Kidney glomerular epithelial cell (primary cell): ENCODE measurements at regions not wholly inside any gene's neighbourhood (a gene's known extent, or its start where the extent isn't known, plus 50 kb on each side); places are given as distances from the start of the nearest gene placed in this dataset.
"Not testable (repeated sequence)": the region's sequence is repeated elsewhere in the genome, so short reads cannot be mapped to it uniquely, and the experiment has no call there.

Source experiments
- DNase-seq: peaks from one replicate; lab custom pipeline; 2025; lab: John Stamatoyannopoulos, UW

DNA sequence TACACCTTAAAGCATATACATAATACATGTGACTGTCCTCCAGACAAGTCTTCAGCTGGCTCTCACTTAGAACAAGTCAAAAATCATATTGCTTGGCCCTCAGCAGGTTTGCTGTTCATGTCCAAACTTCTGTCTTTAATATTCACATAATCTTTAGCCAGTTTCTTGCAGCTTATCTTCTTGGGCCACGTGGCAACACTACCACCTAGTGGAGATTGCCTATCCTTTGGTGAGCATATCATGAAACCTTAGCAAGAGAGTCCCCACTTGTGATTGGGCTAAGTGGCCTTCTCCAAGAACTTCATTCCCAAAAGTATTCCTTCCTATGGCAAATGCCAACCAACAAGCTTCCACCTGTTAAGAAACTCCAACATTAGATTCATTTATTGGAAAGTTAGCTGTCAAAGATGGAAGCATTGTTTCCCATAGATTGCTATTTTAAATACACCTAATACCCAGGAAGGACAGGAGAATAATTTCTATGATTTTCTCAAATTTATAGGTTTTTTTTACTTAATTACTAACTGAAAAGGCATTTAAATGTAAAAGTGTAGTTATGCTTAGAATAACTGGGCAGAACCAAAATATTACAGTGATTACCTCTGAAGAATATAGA, 231.9 kb upstream of the INTU start:
- DNase-seq: peak; percentile 70

DNA sequence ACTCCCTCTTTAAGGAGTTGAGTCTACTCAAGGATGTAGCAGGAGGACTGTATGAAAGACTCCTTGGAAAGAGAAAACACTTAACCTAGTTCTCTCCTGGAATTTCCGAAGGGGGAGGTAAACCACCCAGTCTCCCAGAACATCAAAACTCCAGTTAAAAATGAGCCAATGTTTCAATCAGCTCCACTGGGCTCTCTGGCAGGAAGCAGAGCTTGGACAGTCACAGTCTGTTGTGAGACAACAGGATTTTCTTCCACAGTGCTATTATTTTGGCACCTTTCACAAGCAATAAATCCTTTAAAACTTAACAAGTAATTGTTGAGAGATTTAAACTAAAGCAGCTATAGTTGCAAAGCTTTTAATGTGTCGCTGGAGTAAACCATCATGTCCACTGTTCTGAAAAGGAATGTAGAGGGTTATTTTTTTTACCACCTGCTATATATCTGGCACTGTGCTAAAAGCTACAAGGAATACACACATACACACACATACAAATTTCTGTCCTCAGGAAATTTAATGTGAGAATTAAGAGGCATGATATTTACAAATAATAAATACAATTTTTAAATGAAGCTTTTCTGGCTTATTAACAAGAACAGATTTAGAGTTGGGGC, 229.2 kb upstream of the INTU start:
- peak; percentile 75 for DNase-seq

DNA sequence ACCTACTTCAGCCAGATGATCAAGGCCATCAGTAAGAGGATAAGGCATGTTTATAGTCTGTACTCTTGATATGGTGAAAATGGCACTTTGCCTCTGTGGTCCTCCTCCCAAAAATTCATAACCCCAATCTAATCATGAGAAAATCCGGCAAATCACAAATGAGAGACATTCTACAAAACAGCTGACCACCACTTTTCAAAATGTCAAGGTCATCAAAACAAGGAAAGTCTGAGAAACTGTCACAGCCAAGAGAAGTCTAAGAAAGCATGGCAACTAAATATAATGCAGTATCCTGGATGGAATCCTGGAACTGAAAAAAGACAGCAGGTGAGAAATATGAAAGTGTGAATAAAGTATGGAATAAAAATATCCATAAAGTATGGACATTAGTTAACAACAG, 226.6 kb upstream of the INTU start:
- DNase-seq: no peak

DNA sequence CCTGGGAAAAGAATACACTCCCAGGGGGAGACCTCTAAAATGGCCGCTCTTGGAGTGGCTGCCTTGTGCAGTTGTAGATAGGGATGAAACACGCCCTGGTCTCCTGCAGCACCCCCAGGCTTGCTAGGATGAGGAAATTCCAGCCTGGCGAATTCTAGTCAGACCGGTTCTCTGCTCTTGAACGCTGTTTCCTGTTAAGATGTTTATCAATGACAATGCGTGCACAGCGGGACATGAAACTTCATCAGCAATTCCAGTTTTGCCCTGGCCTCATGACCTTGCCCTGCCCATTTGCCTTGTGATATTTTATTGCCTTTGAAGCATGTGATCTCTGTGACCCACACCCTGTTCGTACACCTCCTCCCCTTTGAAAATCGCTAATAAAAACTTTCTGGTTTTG, 225.2 kb upstream of the INTU start:
- DNase-seq: not testable (repeated sequence)

DNA sequence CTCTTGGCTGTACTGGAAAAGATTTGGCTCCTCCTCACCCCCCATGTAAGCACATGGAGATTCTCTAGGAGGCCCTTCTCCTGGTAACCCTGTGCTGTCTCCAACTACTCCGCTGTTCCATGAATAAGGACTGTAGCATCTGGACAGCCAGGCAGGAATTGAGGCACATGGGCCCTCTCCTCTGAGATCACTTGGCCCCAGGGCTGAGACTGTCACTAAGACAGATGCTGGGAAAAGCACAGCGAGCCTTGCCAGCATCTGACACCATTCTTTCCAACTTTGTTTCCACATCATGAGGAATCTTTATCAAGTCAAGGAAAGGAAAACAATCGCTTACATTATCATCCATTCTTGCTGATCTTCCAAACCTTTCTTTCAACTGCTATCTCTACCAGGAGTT, 222.6 kb upstream of the INTU start:
- no peak for DNase-seq

DNA sequence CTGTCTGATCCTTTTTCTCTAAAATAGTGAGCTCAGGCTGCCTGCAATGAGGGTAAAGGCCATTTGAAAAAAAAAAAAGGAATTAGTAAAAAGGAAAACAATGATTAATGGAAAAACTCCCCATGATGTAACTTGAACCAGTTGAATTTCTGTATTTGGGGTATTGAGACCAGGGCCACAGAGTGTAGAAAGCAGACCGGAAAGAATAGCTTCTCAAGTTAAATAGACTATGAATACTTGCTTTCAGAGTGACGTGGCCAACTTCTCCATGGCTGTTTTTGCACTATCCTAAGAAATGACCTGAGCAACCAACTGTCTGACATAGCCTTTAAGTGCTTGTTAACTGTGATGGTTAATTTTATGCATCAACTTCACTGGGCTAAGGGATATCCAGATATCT, 222.1 kb upstream of the INTU start:
- peak; percentile 10 for DNase-seq

DNA sequence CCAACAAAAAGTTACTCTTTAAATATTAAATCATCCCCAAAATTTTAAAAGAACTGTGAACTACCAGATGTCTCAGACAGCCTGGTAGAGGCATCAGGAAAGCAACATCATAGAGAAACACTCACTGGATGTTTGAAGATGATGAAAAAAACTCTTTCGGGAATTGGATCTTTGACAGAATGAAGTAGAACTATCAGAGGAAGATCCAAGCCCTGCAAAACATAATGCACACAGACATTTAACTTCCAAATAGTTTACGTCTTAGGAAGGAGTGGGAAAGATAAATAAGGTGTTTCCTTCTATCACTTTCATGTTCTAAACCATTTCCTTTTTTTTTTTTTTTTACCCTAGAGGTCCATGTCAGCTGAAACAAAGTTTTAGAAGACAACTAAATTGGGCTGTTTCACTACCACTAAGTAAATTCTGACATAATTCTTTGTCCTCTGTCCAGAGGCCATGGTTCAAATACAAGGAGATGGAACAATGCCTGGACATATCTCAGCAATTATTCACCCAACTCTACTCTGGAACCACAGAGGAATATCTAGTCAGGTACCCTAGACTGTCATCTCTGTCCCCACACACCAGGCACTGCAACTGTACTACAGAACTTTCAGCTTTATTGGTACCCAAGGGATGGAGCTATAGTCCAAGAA, 217.7 kb upstream of the INTU start:
- DNase-seq: no peak

DNA sequence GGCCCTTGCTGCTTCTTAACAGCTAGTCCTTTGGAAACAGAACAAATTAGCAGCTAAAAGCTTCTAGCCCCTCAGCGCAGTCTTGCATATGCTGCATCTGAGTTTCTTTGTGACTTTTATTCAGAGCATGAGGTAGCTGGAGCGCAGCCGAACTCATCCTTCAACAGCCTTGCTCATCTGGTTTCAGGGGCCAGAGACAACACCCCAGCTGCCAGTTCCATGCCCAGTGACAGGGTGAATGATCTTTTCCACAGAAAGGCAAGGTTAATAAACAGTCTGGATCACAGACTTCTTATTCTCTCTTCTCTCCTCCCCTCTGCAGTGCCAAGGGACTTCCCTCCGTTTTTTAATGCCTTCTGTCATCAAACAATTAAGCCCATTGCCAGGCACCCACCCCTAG, 216.6 kb upstream of the INTU start:
- no peak for DNase-seq

DNA sequence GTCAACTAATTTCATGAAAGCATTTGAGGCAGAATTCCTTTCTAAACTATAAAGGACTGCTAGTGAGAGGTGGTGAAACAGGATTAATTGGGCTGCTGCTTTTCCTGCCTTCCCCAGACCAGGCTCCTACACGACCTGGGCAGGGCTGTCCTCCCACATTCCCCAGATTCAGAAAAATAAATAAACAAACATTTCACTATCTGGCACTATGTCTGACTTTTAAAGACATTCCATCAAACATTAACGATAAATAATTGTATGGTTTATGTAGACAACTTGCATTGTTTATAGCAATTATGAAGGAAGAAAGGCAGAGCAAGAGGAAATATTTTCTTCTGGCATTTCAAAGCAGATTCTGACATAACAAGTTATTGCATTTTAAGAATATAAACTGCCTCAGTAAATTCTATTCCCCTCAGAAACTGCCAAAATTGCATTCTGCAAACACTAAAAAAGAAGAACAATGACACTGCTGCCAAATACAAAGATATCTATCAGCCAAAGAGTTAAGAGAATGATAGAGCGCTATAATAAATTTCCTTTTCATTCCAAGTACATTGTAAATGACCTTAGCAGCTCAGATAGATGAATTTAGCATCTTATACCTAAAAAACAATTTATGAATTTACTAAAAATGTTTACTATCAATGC, 214.7 kb upstream of the INTU start:
- peak; percentile 45 for DNase-seq

DNA sequence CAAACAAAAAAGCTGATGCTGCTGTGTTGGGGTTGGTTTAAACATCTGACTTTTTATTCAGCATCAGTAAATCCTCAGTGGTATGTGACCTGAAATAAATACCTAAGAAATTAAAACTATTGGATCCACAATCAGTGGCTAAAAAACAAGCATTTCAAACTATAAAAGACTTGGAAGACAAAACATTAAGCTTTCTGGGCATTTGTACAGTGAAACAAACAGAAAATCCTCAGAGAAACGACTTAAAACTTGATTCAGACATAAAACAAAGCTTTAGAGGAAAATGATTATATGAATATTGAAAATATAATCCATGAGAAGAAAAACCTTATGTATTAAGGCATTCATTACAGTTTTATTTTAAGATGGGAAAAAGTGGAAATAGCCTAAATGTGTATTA, 213.3 kb upstream of the INTU start:
- no peak for DNase-seq

DNA sequence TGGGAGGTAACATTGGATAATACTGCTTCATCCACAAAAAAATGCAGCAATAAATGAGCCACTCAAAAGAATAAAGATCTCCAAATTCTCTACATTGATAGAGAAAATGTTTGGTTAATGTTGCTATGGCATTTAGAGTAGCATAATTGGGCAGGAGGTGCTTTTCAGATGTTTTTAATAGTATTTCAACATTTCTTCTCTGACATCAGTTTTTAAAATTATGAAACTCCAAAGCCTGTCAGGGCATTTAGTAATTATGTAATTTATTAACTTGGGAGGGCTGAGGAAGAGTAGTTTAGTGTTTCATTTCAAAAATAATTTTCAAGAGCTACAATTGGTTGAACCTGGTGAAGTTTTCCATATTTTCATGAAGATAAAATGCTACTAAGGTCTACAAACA, 211.3 kb upstream of the INTU start:
- no peak for DNase-seq

DNA sequence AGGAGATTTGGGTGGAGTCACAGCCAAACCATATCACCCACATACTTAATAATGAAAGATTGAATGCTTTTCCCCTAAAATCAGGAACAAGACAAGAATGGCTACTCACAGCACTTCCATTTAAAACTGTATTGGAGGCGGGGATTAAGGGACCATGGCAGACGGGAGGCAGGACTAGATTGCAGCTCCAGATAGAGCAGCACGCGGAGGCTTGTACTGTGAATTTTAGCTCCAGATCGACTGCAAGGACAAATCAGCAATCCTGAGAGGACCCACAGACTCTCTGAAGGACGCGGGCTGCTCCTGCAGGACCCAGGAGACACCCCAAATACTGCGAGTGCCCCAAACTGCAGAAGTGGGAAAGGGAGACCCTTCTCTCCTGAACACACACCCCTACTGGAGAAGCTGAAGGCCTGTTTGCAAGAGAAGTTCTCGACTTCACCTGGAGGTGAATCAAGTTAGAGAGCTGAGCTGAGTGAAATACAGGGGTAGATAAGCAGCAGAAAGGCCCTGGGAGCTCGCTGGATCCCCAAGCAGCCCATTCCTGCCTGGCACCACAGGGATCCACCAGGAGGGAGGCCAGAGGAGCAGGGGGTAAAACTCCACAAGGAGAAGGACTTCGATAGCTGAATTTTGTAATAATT, 207.4 kb upstream of the INTU start:
- no peak for DNase-seq

DNA sequence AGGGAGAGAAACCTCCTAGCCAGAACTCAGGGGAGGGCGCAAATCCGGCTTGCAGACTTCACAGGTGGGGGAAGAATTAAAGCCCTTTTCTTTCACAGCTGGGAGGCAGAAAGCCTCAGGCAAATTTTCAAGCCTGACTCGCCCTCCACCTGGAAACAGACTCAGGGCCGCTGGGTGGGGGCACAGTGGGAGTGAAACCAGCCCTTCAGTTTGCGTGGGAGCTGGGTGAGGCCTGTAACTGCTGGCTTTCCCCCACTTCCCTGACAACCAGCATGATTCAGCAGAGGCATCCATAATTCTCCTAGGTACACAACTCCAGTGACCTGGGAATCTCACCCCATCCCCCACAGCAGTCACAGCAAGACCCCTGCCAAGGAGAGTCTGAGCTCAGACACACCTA, 206.9 kb upstream of the INTU start:
- no peak for DNase-seq

DNA sequence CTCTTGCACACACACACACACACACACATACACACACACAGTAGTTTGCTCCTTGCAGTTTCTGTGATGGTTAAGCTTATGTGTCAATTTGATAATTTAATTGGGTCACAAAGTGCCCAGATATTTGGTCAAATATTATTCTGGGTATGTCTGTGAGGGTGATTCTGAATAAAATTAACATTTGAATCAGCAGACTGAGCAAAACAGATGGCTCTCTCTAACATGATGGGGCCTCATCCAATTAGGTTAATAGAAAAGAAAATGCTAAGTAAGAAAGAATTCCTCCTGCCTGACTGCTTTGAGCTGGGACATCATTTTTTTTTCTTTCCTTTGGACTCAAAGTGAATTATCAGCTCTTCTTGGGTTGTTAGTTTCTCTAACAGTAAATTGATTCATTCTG, 191.2 kb upstream of the INTU start:
- DNase-seq: no peak

DNA sequence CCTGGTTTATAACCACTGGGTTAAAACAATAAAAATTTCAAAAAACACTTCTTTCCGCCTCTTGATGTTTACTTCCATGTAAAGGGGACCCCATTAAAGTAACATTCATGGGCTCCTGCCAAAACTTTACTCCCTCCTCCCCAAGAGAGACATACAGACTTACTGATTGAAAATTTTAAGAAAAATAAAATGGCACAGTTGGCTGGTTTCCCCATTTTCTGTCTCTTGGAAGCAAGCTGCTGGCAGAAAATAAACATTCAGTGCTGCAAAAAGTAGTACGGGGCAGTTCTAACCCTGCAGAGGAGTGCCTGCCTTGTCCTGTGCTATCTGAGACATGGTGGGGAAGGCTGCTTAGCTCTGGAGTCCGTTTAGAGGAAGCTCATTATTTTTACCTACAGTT, 187.3 kb upstream of the INTU start:
- DNase-seq: no peak

DNA sequence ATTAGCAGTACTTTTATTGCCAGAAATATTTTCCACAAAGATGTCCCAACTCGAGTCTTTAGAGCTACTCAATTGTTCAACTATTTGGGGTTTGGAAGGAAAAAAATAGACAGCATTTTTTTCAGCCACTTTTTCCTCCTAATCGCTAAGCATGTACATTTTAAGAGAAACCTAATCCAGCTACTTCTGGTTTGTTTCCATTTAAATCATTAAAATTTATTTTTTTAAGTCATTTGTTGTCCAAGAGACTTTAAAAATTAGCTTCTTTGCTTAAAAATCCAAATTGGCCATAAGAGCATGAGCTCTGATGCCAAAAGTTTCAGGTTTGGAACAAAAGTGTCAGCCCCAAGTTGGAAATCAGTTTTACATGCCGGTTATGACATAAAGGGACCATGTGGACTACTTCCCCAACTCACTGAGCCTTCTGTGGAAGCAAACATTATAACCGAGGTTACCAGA, 186.3 kb upstream of the INTU start:
- no peak for DNase-seq

DNA sequence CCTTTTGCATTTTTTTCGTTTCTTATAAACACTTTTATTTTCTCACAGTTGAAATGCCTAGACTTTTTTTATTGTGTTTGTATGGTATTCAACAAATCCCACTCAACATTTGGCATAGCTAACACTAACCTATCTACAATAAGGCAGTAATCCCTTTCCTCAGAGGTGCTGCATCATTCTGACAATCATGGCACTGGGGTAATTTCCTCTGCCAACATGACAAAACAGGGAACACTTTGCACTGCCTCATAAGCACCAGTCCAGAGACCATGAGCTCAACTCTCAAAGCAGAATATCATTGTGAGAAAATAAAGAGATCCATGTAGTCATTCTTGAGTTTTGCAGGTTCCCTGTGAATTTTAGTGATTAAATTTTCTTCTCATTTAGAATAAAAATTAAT, 183.8 kb upstream of the INTU start:
- no peak for DNase-seq

DNA sequence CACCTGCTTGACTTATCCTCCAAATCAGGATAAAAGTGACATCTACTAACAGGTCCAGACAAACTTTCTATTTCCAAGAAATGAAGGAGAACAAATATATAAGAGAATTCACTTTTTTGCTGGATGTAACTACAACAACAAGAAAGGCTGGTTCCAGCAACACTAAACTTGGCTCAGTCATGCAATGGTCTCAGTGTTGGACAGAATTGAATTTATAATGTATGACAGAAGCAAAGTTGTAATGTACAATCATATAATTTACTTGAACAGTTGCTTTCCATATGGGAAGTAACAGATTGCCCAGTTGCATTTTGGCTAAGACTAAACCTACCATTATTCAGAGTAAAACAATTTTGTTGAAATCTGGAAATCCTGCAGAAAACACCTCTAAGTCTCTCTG, 183.3 kb upstream of the INTU start:
- no peak for DNase-seq

DNA sequence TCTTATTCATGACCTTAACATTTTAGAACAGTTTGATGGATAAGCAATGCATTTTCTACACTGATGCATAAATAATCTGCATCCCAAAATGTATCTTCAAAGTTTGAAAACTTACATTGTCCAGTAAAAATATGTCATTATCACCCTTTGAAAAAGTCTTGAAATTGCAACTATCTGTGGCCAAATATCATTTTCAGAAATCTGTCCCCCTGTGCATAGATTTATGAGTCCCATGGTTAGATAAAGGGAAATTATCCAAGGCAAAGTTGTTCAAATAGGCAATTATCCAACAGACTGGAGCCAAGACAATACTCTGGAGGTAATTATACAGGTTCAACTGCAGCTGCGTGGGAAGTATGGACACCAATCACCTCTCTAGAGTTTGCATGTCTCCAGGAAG, 182.5 kb upstream of the INTU start:
- no peak for DNase-seq

DNA sequence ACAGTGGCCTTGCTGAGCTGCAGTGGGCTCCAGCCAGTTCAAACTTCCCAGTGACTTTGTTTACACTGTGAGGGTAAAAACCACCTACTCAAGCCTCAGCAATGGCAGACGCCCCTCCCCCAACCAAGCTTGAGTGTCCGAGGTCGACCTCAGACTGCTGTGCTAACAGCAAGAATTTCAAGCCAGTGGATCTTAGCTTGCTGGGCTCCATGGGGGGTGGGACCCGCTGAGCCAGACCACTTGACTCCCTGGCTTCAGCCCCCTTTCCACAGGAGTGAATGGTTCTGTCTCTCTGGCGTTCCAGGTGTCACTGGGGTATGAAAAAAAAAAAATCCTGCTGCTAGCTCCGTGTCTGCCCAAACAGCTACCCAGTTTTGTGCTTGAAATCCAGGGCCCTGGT, 168.9 kb upstream of the INTU start:
- no peak for DNase-seq

DNA sequence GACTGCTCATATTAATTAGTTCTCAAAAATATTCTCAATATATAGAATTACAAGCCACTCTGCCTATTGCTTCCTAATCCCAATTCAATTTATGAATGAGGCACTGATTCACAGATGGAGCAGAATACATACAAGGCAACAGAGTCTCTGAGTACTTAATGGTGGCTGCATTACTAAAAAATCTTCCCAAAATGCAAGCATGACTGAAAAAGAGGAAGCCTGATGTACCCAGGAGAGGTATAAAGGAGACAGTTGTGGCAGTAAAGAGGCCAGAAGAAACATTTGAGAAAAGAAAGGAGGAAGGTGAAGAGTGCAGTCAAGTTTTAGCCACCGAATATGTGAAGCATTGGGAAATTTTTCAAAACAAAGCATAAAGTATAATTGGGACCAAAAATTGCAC, 163.2 kb upstream of the INTU start:
- DNase-seq: no peak

DNA sequence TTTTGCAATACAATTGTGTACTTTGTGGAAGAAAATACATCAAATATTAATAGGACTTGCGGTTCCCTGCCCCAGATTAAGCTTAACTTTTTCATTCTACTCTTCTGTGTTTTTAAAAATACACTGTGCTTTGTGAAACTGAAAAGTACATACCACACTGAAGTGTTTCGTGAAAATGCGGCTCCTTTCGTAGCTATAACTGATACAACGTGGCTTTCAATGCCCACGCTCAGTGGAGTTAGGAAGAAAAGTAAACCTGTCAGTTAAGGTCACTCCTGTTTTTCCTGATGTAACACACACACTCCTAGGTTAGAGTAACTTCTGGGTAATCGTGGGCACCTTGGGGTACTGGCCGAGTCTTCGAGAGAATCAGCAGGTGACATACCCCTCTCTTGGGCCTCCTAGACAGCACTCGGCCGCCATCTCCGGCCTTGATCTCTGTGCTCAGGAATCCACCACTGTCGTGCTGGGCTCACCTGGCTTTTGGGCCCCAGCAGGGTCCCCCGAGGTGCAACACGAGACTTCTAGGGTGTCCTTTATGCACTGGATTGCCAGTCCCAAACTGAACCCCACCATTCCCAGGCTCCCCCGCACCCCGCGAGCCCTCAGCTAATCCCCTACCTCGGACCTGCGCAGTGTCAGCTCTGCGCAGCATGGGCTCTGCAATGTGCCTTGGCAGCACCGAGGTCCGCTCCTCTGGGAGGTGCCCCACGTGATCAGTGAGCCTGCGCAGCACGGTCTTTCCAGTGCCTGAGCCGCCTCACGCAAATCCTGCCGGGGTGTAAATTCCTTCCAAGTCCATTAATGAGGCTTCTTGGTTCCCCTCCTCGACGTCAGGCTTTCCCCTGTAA, 162.6 kb upstream of the INTU start:
- DNase-seq: no peak
